ENCODE measurements at regions not wholly inside any gene's neighbourhood (a gene's known extent, or its start where the extent isn't known, plus 50 kb on each side); places are given as distances from the start of the nearest gene placed in this dataset.

DNA sequence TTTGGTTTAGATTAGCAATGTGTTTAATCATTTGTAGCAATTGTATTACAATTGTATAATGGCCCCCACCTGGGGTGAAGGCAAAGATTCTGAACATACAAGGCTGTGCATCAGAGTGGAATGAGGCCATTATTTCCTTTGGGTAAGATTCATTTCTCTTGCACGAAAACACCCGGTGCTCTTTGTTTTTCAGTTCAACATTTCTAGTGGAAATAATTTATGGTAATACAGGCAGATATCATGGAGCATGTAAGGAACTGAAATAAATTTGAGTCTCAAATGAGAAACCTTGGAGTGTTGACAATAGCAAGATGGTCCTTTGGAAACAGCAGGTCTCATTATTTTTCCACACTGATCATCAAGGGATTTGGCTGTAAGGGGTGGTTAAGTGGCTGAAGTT is 475.9 kb downstream of the GABRG2 start:
- DNase-seq (ENCODE audit: low spot score) = no peak
- TF ChIP-seq, protein P1, sequence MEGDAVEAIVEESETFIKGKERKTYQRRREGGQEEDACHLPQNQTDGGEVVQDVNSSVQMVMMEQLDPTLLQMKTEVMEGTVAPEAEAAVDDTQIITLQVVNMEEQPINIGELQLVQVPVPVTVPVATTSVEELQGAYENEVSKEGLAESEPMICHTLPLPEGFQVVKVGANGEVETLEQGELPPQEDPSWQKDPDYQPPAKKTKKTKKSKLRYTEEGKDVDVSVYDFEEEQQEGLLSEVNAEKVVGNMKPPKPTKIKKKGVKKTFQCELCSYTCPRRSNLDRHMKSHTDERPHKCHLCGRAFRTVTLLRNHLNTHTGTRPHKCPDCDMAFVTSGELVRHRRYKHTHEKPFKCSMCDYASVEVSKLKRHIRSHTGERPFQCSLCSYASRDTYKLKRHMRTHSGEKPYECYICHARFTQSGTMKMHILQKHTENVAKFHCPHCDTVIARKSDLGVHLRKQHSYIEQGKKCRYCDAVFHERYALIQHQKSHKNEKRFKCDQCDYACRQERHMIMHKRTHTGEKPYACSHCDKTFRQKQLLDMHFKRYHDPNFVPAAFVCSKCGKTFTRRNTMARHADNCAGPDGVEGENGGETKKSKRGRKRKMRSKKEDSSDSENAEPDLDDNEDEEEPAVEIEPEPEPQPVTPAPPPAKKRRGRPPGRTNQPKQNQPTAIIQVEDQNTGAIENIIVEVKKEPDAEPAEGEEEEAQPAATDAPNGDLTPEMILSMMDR (IDR thresholded peaks at IDR 0.05; ENCODE audit: extremely low read depth, insufficient read depth, missing control alignments) = no peak
- in situ Hi-C loops (cut with MboI; ENCODE audit: low pct_unique_long_range_greater_than_20kb, low sequenced_read_pairs, unreplicated experiment) = no loop called here

DNA sequence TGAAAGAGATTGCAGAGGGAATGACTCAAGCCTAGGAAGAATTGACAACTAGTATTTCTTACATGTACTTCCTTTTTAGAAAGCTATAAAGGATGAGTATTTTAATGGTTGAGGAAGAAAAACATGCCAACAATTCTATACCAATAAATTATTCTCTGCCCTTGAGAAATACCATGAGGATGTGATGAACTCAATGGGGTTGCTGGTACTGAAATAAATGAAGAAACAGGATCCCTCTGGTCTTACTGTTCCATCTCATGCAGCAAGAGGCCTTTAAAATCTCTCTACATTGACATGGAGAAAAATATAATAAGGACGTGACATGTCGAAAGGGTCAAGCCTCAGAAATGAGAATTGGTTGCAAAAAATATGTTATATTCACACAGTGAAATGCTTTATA is 477.3 kb downstream of the GABRG2 start:
- no peak for DNase-seq (ENCODE audit: low spot score)
- TF ChIP-seq, protein P1 (IDR thresholded peaks at IDR 0.05; ENCODE audit: extremely low read depth, insufficient read depth, missing control alignments) = no peak
- in situ Hi-C loops (cut with MboI; ENCODE audit: low pct_unique_long_range_greater_than_20kb, low sequenced_read_pairs, unreplicated experiment) = no loop called here

DNA sequence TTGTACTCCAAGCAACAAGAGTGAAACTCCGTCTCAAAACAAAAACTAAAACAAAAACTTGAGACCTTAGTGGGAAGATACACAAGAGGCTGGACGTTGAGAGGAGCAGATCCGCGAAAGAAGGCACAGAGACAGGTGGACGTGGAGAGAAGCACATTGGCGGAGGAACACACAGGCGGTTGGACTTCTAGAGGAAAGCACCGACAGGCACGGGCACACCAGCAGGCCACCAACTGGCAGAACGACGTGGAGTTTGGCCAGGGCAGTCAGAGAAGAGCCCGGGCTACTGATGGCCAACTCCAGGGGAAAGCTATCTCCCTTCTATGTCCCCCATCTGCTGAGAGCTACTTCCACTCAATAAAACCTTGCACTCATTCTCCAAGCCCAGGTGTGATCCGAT is 482.7 kb downstream of the GABRG2 start:
- TF ChIP-seq, protein P1 (IDR thresholded peaks at IDR 0.05; ENCODE audit: extremely low read depth, insufficient read depth, missing control alignments) = no peak
- no peak for DNase-seq (ENCODE audit: low spot score)
- in situ Hi-C loops (cut with MboI; ENCODE audit: low pct_unique_long_range_greater_than_20kb, low sequenced_read_pairs, unreplicated experiment) = no loop called here

DNA sequence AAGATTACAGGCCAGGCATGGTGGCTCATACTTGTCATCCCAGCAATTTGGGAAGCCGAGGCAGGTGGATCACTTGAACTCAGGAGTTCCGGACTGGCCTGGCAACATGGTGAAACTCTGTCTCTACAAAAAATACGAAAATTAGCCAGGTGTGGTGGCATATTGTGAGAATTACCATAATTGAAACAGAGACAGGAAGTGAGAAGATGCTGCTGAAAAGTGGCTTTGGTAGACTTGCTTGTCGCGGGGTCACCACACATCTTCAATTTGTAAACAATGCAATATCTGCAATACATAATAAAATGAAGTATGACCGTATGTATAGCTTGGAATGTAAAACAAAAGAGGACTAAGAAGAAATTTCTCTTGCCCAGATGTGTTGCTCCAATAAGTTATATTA is 490.5 kb downstream of the GABRG2 start:
- DNase-seq (ENCODE audit: low spot score) = no peak
- in situ Hi-C loops (cut with MboI; ENCODE audit: low pct_unique_long_range_greater_than_20kb, low sequenced_read_pairs, unreplicated experiment) = no loop called here
- TF ChIP-seq, protein P1 (IDR thresholded peaks at IDR 0.05; ENCODE audit: extremely low read depth, insufficient read depth, missing control alignments) = no peak

DNA sequence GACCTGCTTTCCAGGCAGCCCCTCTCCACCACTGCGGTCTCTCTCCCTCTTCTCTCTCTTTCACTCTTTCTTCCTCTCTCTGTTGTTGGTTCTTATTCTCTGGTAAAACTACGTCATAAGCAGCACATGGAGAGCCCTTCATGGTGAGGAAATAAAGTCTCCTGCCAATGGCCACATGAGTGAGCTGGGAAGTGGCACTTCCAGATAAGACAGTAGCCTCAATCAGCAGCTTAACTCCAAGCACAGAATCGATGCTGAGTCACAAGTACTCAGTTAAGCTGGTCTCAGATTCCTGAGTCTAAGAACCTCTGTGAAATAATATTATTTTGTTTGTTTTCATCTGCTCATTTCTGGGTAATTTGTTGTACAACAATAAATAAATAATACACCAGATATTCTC is 500.1 kb downstream of the GABRG2 start:
- DNase-seq (ENCODE audit: low spot score) = no peak
- in situ Hi-C loops (cut with MboI; ENCODE audit: low pct_unique_long_range_greater_than_20kb, low sequenced_read_pairs, unreplicated experiment) = no loop called here
- TF ChIP-seq, protein P1 (IDR thresholded peaks at IDR 0.05; ENCODE audit: extremely low read depth, insufficient read depth, missing control alignments) = no peak

DNA sequence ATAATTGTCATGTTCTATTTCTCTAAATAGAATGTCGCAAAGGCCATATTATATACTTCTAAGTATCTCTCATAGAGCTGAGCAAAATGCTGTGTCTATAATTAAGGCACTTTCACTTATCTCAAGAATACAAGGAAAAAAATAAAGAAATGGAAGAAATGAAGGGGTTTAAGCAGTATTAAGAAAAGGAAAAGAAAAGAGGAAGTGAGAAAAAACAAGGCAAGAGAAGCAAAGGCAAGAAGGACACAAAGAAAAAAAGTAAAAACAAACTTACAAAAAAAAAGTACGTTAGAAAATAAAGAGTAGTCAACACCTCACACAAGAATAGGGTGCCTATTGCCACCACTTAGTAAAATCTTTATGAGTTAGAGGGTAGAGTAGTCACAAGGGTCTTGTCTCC is 506.2 kb downstream of the GABRG2 start:
- TF ChIP-seq, protein P1 (IDR thresholded peaks at IDR 0.05; ENCODE audit: extremely low read depth, insufficient read depth, missing control alignments) = no peak
- no peak for DNase-seq (ENCODE audit: low spot score)
- in situ Hi-C loops (cut with MboI; ENCODE audit: low pct_unique_long_range_greater_than_20kb, low sequenced_read_pairs, unreplicated experiment) = no loop called here

DNA sequence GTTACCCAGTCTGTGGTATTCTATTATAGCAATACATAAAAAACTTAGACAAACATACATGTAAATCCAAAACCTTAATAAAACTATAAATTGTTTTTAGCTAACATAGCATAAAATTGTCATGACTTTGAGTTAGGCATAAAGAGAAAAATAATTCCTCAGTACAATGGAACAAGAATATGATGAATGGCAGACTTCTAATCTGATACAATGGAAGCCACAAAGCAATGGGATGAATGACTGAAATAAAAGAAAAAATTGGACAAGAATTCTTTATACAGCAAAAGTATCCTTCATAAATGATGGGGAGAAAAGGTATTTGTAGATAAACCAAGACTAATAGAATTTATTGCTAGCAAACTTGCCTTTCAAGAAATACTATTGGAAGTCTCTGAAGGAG is 524.2 kb downstream of the GABRG2 start:
- DNase-seq (ENCODE audit: low spot score) = no peak
- in situ Hi-C loops (cut with MboI; ENCODE audit: low pct_unique_long_range_greater_than_20kb, low sequenced_read_pairs, unreplicated experiment) = no loop called here
- TF ChIP-seq, protein P1 (IDR thresholded peaks at IDR 0.05; ENCODE audit: extremely low read depth, insufficient read depth, missing control alignments) = no peak
